ENCODE measurements at regions not wholly inside any gene's neighbourhood (a gene's known extent, or its start where the extent isn't known, plus 50 kb on each side); places are given as distances from the start of the nearest gene placed in this dataset.

GRCh38 chr4:66572949-66573348, 902.7 kb upstream of the EPHA5 start:
- Histone ChIP-seq H3K9me3 (ENCODE audit: control insufficient read depth, insufficient read depth, low read length) (no peaks in the 10 kb centered on the region), H3F3A (ENCODE audit: control insufficient read depth, insufficient read depth) (no peaks in the 10 kb centered on the region), H4K20me1 (ENCODE audit: control insufficient read depth, insufficient read depth, low read depth, low read length) (no peaks in the 10 kb centered on the region), H3K4me3 (ENCODE audit: low read length) (no peak overlapping the region), H3K36me3 (ENCODE audit: control insufficient read depth, low read length) (no peaks in the 10 kb centered on the region), H3K9me2 (replicated peaks; ENCODE audit: control insufficient read depth, low read length) (no peaks in the 10 kb centered on the region), H3K4me2 (ENCODE audit: low read length) (no peak overlapping the region), H3K4me1 (ENCODE audit: control insufficient read depth, low read length) (no peaks in the 10 kb centered on the region), H3K27ac (ENCODE audit: low read depth, low read length) (no peak overlapping the region), H3K79me2 (ENCODE audit: control insufficient read depth, low read length) (no peaks in the 10 kb centered on the region), H3K27me3 (ENCODE audit: control insufficient read depth, low read length) (no peaks in the 10 kb centered on the region; the same call in 1 of the 2 replicates)
- TF ChIP-seq CTCF (IDR thresholded peaks at IDR 0.05; ENCODE audit: low read depth, low read length, poor library complexity, severe bottlenecking) (no peak), EZH2phosphoT487 (IDR thresholded peaks at IDR 0.05; ENCODE audit: borderline replicate concordance, low read length) (no peak)

- Histone ChIP-seq H3K4me1 (ENCODE audit: control insufficient read depth, low read length) (no peaks in the 10 kb centered on the region), H3F3A (ENCODE audit: control insufficient read depth, insufficient read depth) (no peaks in the 10 kb centered on the region), H3K79me2 (ENCODE audit: control insufficient read depth, low read length) (no peaks in the 10 kb centered on the region), H3K27me3 (ENCODE audit: control insufficient read depth, low read length) (no peaks in the 10 kb centered on the region), H3K4me2 (ENCODE audit: low read length) (no peak overlapping the region), H3K9me2 (replicated peaks; ENCODE audit: control insufficient read depth, low read length) (no peaks in the 10 kb centered on the region), H3K27ac (ENCODE audit: low read depth, low read length) (no peak overlapping the region), H4K20me1 (ENCODE audit: control insufficient read depth, insufficient read depth, low read depth, low read length) (no peaks in the 10 kb centered on the region), H3K36me3 (ENCODE audit: control insufficient read depth, low read length) (no peaks in the 10 kb centered on the region), H3K9me3 (ENCODE audit: control insufficient read depth, insufficient read depth, low read length) (no peaks in the 10 kb centered on the region), H3K4me3 (ENCODE audit: low read length) (no peak overlapping the region)
- no peak for TF ChIP-seq EZH2phosphoT487 (IDR thresholded peaks at IDR 0.05; ENCODE audit: borderline replicate concordance, low read length)
- no peak for TF ChIP-seq CTCF (IDR thresholded peaks at IDR 0.05; ENCODE audit: low read depth, low read length, poor library complexity, severe bottlenecking)
Observed at GRCh38 chr4:66571145-66571695, 900.9 kb upstream of the EPHA5 start.

- Histone ChIP-seq H3K4me3 (ENCODE audit: low read length) (no peak overlapping the region), H3K79me2 (ENCODE audit: control insufficient read depth, low read length) (no peaks in the 10 kb centered on the region), H3F3A (ENCODE audit: control insufficient read depth, insufficient read depth) (no peaks in the 10 kb centered on the region), H3K9me3 (ENCODE audit: control insufficient read depth, insufficient read depth, low read length) (no peaks in the 10 kb centered on the region), H3K27ac (ENCODE audit: low read depth, low read length) (no peak overlapping the region), H4K20me1 (ENCODE audit: control insufficient read depth, insufficient read depth, low read depth, low read length) (no peaks in the 10 kb centered on the region), H3K4me1 (ENCODE audit: control insufficient read depth, low read length) (no peaks in the 10 kb centered on the region), H3K9me2 (replicated peaks; ENCODE audit: control insufficient read depth, low read length) (no peaks in the 10 kb centered on the region), H3K4me2 (ENCODE audit: low read length) (no peak overlapping the region), H3K27me3 (ENCODE audit: control insufficient read depth, low read length) (no peaks in the 10 kb centered on the region), H3K36me3 (ENCODE audit: control insufficient read depth, low read length) (no peaks in the 10 kb centered on the region)
- TF ChIP-seq CTCF (IDR thresholded peaks at IDR 0.05; ENCODE audit: low read depth, low read length, poor library complexity, severe bottlenecking), result no peak
- no peak for TF ChIP-seq EZH2phosphoT487 (IDR thresholded peaks at IDR 0.05; ENCODE audit: borderline replicate concordance, low read length)
Observed at GRCh38 chr4:66569228-66569627, 898.9 kb upstream of the EPHA5 start.
